H1 (cell line): ENCODE measurements at regions not wholly inside any gene's neighbourhood (a gene's known extent, or its start where the extent isn't known, plus 50 kb on each side); places are given as distances from the start of the nearest gene placed in this dataset.
A peak's percentile ranks its signal among the peaks of the same experiment; 100 is the strongest.

Experiments
- CTCF ChIA-PET: fragments of 300-600 bp; sonication (Branson Sonifier 250); formaldehyde crosslinking; loops from one replicate; lab custom pipeline; 2021; ENCODE audit not compliant: partially characterized antibody; lab: Charles Lee
- POLR2A ChIA-PET: fragments of 300-600 bp; sonication (Branson Sonifier 250); formaldehyde crosslinking; loops from one replicate; lab custom pipeline; 2021; ENCODE audit warnings: inconsistent platforms; ENCODE audit not compliant: partially characterized antibody; lab: Charles Lee
- DNase-seq, 2 experiments: peaks; one replicate each; pipeline versions ENCODE4 v3.0.0 to v3.0.0-alpha.2; 2010 to 2022; ENCODE audit warnings: low spot score in 2 of 2, low read depth in 1 of 2, mixed read lengths in 1 of 2
- FAIRE-seq: peaks from 2 replicates; lab custom pipeline; 2011; peaks lifted over from hg19 to GRCh38; lab: Jason Lieb, UNC
- H2AFZ ChIP-seq: 2 replicates; pipeline ENCODE4 v1.8.1; 2012; ENCODE audit warnings: low read length, inconsistent platforms
- H2AK5ac ChIP-seq: 2 replicates; pipeline ENCODE4 v1.6.1; 2013; ENCODE audit warnings: low read depth, low read length
- H2BK120ac ChIP-seq: replicated peaks from 2 replicates; pipeline ENCODE3; 2013; ENCODE audit warnings: low read depth, low read length, inconsistent platforms
- H2BK12ac ChIP-seq: 2 replicates; pipeline ENCODE4 v1.6.1; 2013; ENCODE audit warnings: low read depth, low read length
- H2BK15ac ChIP-seq: 2 replicates; pipeline ENCODE4 v1.6.1; 2013; ENCODE audit warnings: low read length
- H2BK20ac ChIP-seq: 2 replicates; pipeline ENCODE4 v1.6.1; 2013; ENCODE audit warnings: low read length
- H2BK5ac ChIP-seq: 2 replicates; pipeline ENCODE4 v1.6.1; 2013; ENCODE audit warnings: low read depth, low read length
- H3K14ac ChIP-seq: 2 replicates; pipeline ENCODE4 v1.6.1; 2013; ENCODE audit warnings: inconsistent platforms; ENCODE audit not compliant: insufficient read length
- H3K18ac ChIP-seq: 2 replicates; pipeline ENCODE4 v1.6.1; 2013; ENCODE audit warnings: low read length; ENCODE audit errors: extremely low read depth
- H3K23ac ChIP-seq: 2 replicates; pipeline ENCODE4 v1.6.1; 2013; ENCODE audit warnings: inconsistent platforms; ENCODE audit not compliant: insufficient read length
- H3K23me2 ChIP-seq: 2 replicates; pipeline ENCODE4 v1.6.1; 2013; ENCODE audit warnings: low read depth, low read length
- H3K27ac ChIP-seq: 2 replicates; pipeline ENCODE4 v1.6.1; 2011; ENCODE audit warnings: low read depth, low read length, inconsistent platforms
- H3K27me3 ChIP-seq, 4 experiments: replicated peaks in 1 of 4; 1 replicate in 1 of 4; 2 replicates in 3 of 4; pipeline versions ENCODE4 v1.6.1 to v1.8.1; 2011 to 2013; ENCODE audit warnings: low read length in 3 of 4, mild to moderate bottlenecking in 3 of 4, inconsistent platforms in 2 of 4, mixed read lengths in 2 of 4, moderate library complexity in 1 of 4; ENCODE audit not compliant: control insufficient read depth in 3 of 4, insufficient read depth in 3 of 4; ENCODE audit errors: extremely low read depth in 1 of 4
- H3K36me3 ChIP-seq, 4 experiments: 2 replicates each; pipeline versions ENCODE4 v1.6.1 to v1.8.1; 2011 to 2013; ENCODE audit warnings: mild to moderate bottlenecking in 4 of 4, low read length in 3 of 4, moderate library complexity in 2 of 4, control low read depth in 1 of 4, inconsistent platforms in 1 of 4; ENCODE audit not compliant: insufficient read depth in 4 of 4, control insufficient read depth in 2 of 4
- H3K4ac ChIP-seq: replicated peaks from 2 replicates; pipeline ENCODE3; 2013; ENCODE audit warnings: low read length, low read depth, mixed read lengths, inconsistent platforms; ENCODE audit not compliant: insufficient read length
- H3K4me1 ChIP-seq, 4 experiments: replicated peaks in 1 of 4; 1 replicate in 1 of 4; 2 replicates in 3 of 4; pipeline versions ENCODE4 v1.6.1 to v1.8.1; 2011 to 2013; ENCODE audit warnings: low read length in 3 of 4, inconsistent platforms in 2 of 4, mixed read lengths in 1 of 4; ENCODE audit not compliant: insufficient read depth in 4 of 4, control insufficient read depth in 3 of 4
- H3K4me2 ChIP-seq, 2 experiments: 2 replicates each; pipeline versions ENCODE4 v1.6.1 to v1.8.1; 2011 to 2013; ENCODE audit warnings: low read depth in 2 of 2, low read length in 2 of 2, control low read depth in 1 of 2, inconsistent platforms in 1 of 2, mild to moderate bottlenecking in 1 of 2; ENCODE audit not compliant: insufficient read depth in 1 of 2
- H3K4me3 ChIP-seq, 4 experiments: fragments of 200-600, 300-600 bp in 1 of 4; sonication (generic), shearing (Covaris generic), sonication (Bioruptor Twin) in 1 of 4; 2 replicates each; pipeline versions ENCODE4 v1.5.1 to v1.8.1; 2011 to 2016; ENCODE audit warnings: low read length in 4 of 4, low read depth in 3 of 4, control low read depth in 2 of 4, inconsistent platforms in 2 of 4, mild to moderate bottlenecking in 2 of 4, mixed read lengths in 1 of 4, moderate library complexity in 1 of 4; ENCODE audit not compliant: insufficient read depth in 2 of 4; ENCODE audit errors: extremely low read depth in 1 of 4
- H3K56ac ChIP-seq: replicated peaks from 2 replicates; pipeline ENCODE3; 2013; ENCODE audit warnings: low read depth, mild to moderate bottlenecking, mixed read lengths, low read length, inconsistent platforms; ENCODE audit not compliant: insufficient read length
- H3K79me1 ChIP-seq: 2 replicates; pipeline ENCODE4 v1.6.1; 2013; ENCODE audit warnings: low read depth, low read length, control low read depth
- H3K79me2 ChIP-seq, 2 experiments: 2 replicates each; pipeline versions ENCODE4 v1.6.1 to v1.8.1; 2012 to 2013; ENCODE audit warnings: low read length in 2 of 2, mild to moderate bottlenecking in 2 of 2, inconsistent platforms in 1 of 2; ENCODE audit not compliant: insufficient read depth in 2 of 2, control insufficient read depth in 1 of 2
- H3K9ac ChIP-seq, 4 experiments: replicated peaks in 1 of 4; 1 replicate in 1 of 4; 2 replicates in 3 of 4; pipeline versions ENCODE4 v1.6.1 to v1.8.1; 2011 to 2013; ENCODE audit warnings: low read depth in 3 of 4, low read length in 3 of 4, control low read depth in 2 of 4, mild to moderate bottlenecking in 2 of 4, moderate library complexity in 2 of 4, inconsistent platforms in 1 of 4; ENCODE audit errors: extremely low read depth in 1 of 4
- H3K9me3 ChIP-seq, 2 experiments: 2 replicates each; pipeline versions ENCODE4 v1.6.1 to v1.8.1; 2012 to 2013; ENCODE audit warnings: mild to moderate bottlenecking in 2 of 2, moderate library complexity in 2 of 2, control low read depth in 1 of 2, inconsistent platforms in 1 of 2, low read depth in 1 of 2, low read length in 1 of 2, mixed read lengths in 1 of 2; ENCODE audit not compliant: insufficient read depth in 2 of 2
- H4K20me1 ChIP-seq, 2 experiments: replicated peaks in 1 of 2; 2 replicates each; pipeline versions ENCODE3 to v1.8.1; 2011 to 2013; ENCODE audit warnings: inconsistent platforms in 2 of 2, low read length in 2 of 2, mild to moderate bottlenecking in 1 of 2; ENCODE audit not compliant: insufficient read depth in 2 of 2, control insufficient read depth in 1 of 2
- H4K5ac ChIP-seq: 2 replicates; pipeline ENCODE4 v1.6.1; 2013; ENCODE audit warnings: low read length, low read depth, mixed read lengths, inconsistent platforms; ENCODE audit not compliant: insufficient read length
- H4K8ac ChIP-seq: 2 replicates; pipeline ENCODE4 v1.8.0; 2013; ENCODE audit warnings: mild to moderate bottlenecking, moderate library complexity, low read length, inconsistent platforms; ENCODE audit not compliant: insufficient read depth; ENCODE audit errors: extremely low read depth
- H4K91ac ChIP-seq: replicated peaks from 2 replicates; pipeline ENCODE3; 2013; ENCODE audit warnings: low read length, mixed read lengths, inconsistent platforms; ENCODE audit not compliant: insufficient read length
- ASH2L ChIP-seq: fragments of 200-600, 300-600 bp; sonication (generic); IDR thresholded peaks from one replicate; pipeline ENCODE4 v1.7.1; 2017; ENCODE audit warnings: low read length
- KDM1A ChIP-seq: fragments of 200-600, 300-600 bp; sonication (generic); IDR thresholded peaks from 2 replicates; pipeline ENCODE4 v1.7.1; 2016; ENCODE audit warnings: mild to moderate bottlenecking, low read length, borderline replicate concordance
- POLR2AphosphoS5 ChIP-seq: IDR thresholded peaks from 2 replicates; pipeline ENCODE4 v1.6.1; 2011; ENCODE audit warnings: low read depth, low read length
- RAD21 ChIP-seq, 2 experiments: IDR thresholded peaks in 1 of 2; conservative IDR thresholded peaks in 1 of 2; 2 replicates each; pipeline ENCODE4 v1.6.1; 2011; ENCODE audit warnings: low read depth in 2 of 2, low read length in 2 of 2, improper control_type of control experiment in 1 of 2, inconsistent platforms in 1 of 2, mild to moderate bottlenecking in 1 of 2, moderate library complexity in 1 of 2
- WGBS, 2 experiments: shearing (Covaris generic) in 1 of 2; methylation state at CpG; one replicate each; pipeline versions ENCODE4 v1.1.6 to v1.1.7; 2013 to 2015; ENCODE audit warnings: low lambda C conversion rate in 2 of 2, mixed read lengths in 2 of 2, inconsistent platforms in 1 of 2, low coverage in 1 of 2, missing lambda C conversion rate in 1 of 2; ENCODE audit not compliant: insufficient replicate concordance in 2 of 2, insufficient coverage in 1 of 2, insufficient read length in 1 of 2; ENCODE audit errors: extremely low coverage in 1 of 2, missing lambda C conversion rate in 1 of 2; 5-methylcytosine and 5-hydroxymethylcytosine counted together
- TF ChIP-seq, protein P1 (sequence below), 3 experiments: IDR thresholded peaks; 1 replicate in 2 of 3; 2 replicates in 1 of 3; pipeline versions ENCODE4 v1.5.1 to v1.6.1; 2011; ENCODE audit warnings: low read length in 3 of 3, mild to moderate bottlenecking in 3 of 3, inconsistent platforms in 2 of 3, low read depth in 1 of 3, moderate library complexity in 1 of 3; ENCODE audit not compliant: insufficient read depth in 1 of 3; ENCODE audit errors: control extremely low read depth in 1 of 3

DNA sequence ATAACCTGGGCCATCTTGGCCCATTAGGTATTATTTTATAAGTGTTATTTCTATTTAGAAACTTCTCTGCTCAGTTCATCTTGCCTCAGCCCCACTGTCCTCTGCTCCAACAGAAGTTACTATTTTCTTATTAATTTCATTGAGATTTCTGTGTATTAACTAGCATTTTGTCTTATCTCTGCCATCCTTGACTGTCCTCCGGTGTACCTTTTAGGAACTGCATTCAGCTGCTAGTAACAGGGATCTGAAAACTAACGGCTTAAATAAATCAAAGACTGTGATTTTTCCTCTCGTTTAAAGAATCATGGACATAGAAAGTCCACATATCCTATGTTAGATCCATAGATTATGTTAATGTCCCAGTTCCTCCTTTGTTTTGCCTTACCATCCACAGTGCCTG is 382.5 kb downstream of the MATN1 start:
- H3K4me2 ChIP-seq = no peak overlapping the region
- H3K27me3 ChIP-seq = no peaks in the 10 kb centered on the region
- FAIRE-seq = no peak
- no peak overlapping the region for H3K14ac ChIP-seq
- H2AK5ac ChIP-seq = no peak overlapping the region
- H2BK12ac ChIP-seq = no peak overlapping the region
- H2BK15ac ChIP-seq = no peak overlapping the region
- H3K9ac ChIP-seq = no peak overlapping the region
- no peaks in the 10 kb centered on the region for H3K79me2 ChIP-seq
- no peak overlapping the region for H4K8ac ChIP-seq
- H3K4me1 ChIP-seq = peaks cover 0 to 4% (median 0%) of the 10 kb centered on the region in 4 experiments; a peak in 3 of 7 replicates
- TF ChIP-seq ASH2L (no peak), POLR2AphosphoS5 (no peak), KDM1A (0 out of 2 replicates have a peak, but pooled peaks have one; percentile 40), RAD21 (IDR thresholded peaks at IDR 0.05 in 1 of 2, conservative IDR thresholded peaks at IDR 0.05 in 1 of 2; ENCODE audit: low read depth in 2 of 2, low read length in 2 of 2) (peak; percentile 57)
- TF ChIP-seq, protein P1, sequence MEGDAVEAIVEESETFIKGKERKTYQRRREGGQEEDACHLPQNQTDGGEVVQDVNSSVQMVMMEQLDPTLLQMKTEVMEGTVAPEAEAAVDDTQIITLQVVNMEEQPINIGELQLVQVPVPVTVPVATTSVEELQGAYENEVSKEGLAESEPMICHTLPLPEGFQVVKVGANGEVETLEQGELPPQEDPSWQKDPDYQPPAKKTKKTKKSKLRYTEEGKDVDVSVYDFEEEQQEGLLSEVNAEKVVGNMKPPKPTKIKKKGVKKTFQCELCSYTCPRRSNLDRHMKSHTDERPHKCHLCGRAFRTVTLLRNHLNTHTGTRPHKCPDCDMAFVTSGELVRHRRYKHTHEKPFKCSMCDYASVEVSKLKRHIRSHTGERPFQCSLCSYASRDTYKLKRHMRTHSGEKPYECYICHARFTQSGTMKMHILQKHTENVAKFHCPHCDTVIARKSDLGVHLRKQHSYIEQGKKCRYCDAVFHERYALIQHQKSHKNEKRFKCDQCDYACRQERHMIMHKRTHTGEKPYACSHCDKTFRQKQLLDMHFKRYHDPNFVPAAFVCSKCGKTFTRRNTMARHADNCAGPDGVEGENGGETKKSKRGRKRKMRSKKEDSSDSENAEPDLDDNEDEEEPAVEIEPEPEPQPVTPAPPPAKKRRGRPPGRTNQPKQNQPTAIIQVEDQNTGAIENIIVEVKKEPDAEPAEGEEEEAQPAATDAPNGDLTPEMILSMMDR (IDR thresholded peaks at IDR 0.05; ENCODE audit: control extremely low read depth in 1 of 3, insufficient read depth in 1 of 3, low read depth in 1 of 3, low read length in 3 of 3) = peak in 2 of 3 experiments; percentile 2 to 39; a peak in 2 of 4 replicates
- ChIA-PET POLR2A (no interaction called here), CTCF (interaction anchor here (0.5 to 2.2 kb wide), 12 partner anchors 9 to 1183 kb away, joined by 3 to 11 read pairs (median 4); no protein-coding TSS in a partner anchor)
- no peak overlapping the region for H4K91ac ChIP-seq
- H3K23me2 ChIP-seq = peaks cover 8% of the 10 kb centered on the region; the same call in 1 of the 2 replicates
- no peak for DNase-seq
- 89% methylated on average over 3 of the region's 3 CpGs; no CpG with 5 or more reads in 1 of the 2 experiments for WGBS, 2 experiments
- H3K9me3 ChIP-seq = no peaks in the 10 kb centered on the region
- no peak overlapping the region for H3K27ac ChIP-seq
- H3K36me3 ChIP-seq = no peaks in the 10 kb centered on the region
- H3K23ac ChIP-seq = no peak overlapping the region
- H2BK20ac ChIP-seq = no peak overlapping the region
- H3K4ac ChIP-seq = no peak overlapping the region
- no peak overlapping the region for H4K5ac ChIP-seq
- H2AFZ ChIP-seq = no peak overlapping the region
- H2BK120ac ChIP-seq = no peak overlapping the region
- no peak overlapping the region for H2BK5ac ChIP-seq
- H3K18ac ChIP-seq = no peak overlapping the region
- H3K4me3 ChIP-seq = no peak overlapping the region
- no peaks in the 10 kb centered on the region for H3K79me1 ChIP-seq
- no peak overlapping the region for H3K56ac ChIP-seq
- H4K20me1 ChIP-seq = peaks cover 0 to 5% of the 10 kb centered on the region in 2 experiments
